NCI-H2227 (cell line): ENCODE measurements at regions not wholly inside any gene's neighbourhood (a gene's known extent, or its start where the extent isn't known, plus 50 kb on each side); places are given as distances from the start of the nearest gene placed in this dataset.

Source experiments
- DNase-seq: peaks from one replicate; lab custom pipeline; 2025; ENCODE audit not compliant: unreplicated experiment; lab: John Stamatoyannopoulos, UW

GRCh38 chr16:14337303-14338191 is 266.4 kb downstream of the MRTFB start:
- DNase-seq: no peak

GRCh38 chr16:14335297-14335696 is 264.2 kb downstream of the MRTFB start:
- no peak for DNase-seq

- no peak for DNase-seq
These were observed 263.4 kb downstream of the MRTFB start for GRCh38 chr16:14334366-14335080.

GRCh38 chr16:14333361-14333760 is 262.2 kb downstream of the MRTFB start:
- no peak for DNase-seq

DNA sequence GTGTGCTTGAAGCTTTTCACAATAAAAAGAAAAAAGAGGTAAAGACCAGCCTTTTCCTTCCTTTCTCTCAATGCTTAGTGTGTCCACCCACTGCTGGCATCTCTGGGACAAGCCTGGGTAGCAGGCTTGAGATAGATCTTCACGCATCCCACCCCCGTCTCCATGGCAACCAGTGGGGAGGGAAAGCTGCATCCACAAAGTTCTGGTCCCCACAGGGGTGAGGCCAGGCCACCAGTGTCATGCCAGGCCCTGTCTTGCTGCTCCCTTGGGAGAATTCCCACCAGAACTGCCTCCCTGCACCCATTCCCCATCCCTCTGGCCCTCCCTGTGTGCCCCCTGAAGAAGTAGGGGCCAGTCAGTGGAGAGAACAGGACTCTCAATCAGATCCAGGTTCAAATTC is 259.9 kb downstream of the MRTFB start:
- no peak for DNase-seq

DNA sequence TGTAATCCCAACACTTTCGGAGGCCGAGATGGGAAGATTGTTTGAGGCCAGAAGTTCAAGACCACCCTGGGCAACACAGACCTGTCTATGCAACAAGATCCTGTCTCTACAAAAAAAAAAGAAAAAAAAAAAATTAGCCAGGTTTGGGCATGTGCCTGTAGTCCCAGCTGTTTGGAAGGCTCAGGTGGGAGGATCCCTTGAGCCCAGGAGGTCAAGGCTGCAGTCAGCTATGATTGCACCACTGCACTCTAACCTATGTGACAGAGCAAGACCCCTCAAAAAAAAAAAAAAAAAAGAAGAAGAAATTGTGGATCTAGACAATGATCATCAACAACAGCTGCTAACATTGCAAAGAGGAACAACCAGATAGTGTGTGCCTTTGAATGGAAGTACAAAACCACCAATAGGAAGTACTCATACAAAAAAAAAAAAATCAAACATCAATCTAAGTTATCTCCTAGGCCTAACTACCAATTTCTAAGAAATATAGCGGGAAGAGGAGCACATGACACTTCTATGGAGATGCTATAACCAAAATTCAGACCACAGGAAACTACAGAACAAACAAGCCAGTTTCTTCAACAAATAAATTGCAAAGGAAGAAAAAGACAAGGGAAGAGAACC is 258.7 kb downstream of the MRTFB start:
- no peak for DNase-seq

- DNase-seq: peak; percentile 69
These were observed 254.6 kb downstream of the MRTFB start for GRCh38 chr16:14325502-14326401.

DNA sequence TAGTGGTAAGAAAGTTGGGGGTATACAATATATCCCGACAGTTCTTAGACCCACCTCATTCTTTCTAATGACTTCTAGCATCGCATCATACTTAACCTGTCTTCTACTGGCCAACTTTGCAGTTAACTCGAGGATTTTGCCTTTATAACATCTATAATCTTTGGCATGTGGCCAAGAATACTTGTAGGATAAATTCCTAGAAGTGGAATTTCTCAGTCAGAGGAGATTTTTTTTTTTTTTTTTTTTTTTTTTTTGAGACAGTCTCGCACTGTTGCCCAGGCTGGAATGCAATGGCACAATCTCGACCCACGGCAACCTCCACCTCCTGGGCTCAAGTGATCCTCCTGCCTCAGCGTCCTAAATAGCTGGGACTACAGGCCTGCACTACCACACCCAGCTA is 253.5 kb downstream of the MRTFB start:
- DNase-seq: peak; percentile 11

DNA sequence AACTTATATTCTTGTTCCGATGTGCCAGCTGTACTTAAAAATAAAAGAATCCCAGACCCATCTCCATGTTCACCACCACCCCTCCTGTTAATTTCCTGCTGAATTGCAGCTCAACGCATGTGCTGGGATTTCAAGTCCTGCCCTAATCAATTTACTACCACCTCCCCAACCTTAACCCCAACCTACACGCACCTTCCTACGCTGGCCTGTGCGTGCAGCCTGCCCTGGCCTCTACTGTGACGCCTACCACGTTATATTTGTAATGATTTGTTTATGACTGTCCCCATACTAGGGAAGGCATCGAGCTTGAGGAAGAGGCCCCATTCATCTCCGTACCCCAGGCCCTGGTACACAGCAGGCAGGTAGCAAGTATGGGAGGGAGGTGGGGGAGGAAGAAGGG is 251.1 kb downstream of the MRTFB start:
- no peak for DNase-seq

DNA sequence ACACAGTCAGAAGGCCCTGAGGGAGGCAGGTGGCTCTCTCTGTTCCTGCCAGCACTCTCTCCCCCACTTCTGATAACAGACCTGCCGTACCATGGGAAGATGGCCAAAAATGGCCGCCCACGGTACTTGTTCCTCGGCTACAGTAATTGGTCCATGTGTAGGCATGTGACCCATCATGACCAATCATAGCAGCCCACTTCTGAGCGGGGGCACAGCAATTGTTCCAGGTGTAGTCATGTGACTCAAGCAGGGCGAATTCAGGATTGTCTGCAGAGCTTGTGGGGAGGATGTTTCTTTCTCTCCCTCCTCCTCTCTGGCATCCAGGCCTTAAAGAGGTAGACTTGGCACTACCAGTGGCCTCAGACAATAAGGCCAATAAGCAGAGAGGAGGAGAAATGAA is 250.4 kb downstream of the MRTFB start:
- DNase-seq: no peak

DNA sequence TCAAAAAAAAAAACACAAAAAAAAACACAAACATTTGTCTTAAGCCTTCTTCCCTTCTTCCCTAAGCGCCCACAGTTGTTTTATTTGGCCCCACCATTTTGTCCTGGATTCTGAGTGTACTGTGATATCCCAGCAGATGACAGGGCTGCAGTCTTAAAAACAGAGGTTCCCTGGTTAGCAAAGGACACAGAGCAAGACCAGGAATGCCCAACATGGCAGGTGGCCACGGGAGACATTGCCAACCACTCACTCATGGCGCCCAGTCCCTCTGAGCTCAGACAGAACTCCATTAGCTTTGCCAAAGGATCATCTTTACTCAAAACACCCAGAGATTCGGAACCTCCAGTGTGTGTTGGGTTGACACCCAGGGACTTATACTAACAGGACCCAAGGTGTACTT is 249.3 kb downstream of the MRTFB start:
- DNase-seq: no peak
